HG03095 (cell line): ENCODE measurements at regions not wholly inside any gene's neighbourhood (a gene's known extent, or its start where the extent isn't known, plus 50 kb on each side); places are given as distances from the start of the nearest gene placed in this dataset.

Experiments
- ATAC-seq: cut with Tn5 transposase; IDR thresholded peaks from one replicate; pipeline ENCODE4 v1.9.1; 2021; ENCODE audit warnings: moderate library complexity; ENCODE audit not compliant: unreplicated experiment

DNA sequence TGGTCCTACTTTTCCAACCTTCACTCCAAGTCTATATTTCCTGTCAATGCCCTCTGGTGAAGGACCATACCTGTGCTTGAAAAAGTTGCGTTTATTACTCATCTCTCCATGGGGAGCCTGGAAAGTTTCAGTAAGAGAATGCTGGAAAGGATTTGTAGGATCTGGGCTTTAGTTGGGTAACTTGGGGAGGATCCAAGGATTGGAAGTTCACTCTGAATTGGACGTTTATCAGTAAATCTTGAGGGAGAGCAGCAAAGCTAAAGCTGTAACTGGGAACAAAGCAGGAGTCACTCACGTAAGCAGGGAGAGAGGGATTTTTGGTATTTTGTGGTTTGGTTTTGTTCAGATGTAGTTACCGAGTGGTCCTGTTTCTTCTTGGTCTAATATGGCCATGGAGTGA lies 51.4 kb upstream of the NPVF start:
- ATAC-seq: no peak

DNA sequence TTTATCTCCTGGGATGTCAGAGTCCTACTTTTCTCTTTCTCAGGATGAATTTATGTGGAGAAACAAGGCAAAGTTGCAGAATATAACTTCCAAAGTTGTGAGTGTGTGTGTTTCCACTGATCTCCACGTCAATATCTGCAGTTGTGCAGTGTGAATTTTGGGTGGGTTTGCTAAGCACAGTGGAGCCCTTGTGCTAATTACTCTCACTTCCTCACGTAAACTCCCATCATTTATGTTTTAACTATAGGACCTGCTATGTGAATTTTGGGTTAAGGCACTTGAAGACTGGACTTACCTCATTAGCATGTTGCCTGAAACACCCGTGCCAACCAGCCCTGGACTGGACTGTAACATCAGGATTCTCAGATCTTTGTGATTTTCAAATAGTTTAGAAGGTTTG lies 51.9 kb upstream of the NPVF start:
- ATAC-seq: no peak

DNA sequence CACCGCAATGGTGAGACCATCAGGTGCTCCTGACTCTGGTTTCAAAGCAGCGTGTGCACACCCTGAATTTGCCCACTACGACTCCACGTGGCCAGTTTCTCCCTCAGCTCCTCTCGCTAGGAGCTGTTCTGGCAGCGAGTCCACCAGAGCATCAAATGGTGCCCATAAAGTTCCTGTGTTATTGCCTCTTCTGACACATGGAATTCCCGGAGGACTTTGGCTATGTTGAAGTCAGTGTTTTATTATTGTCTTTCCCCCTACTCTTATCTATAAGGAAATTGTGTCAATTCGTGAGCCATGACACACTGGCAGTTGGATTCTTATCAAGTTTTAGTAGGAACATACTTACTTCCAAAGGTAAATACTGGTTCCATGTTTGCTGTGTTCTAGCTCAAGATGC lies 53.9 kb upstream of the NPVF start:
- ATAC-seq: no peak

DNA sequence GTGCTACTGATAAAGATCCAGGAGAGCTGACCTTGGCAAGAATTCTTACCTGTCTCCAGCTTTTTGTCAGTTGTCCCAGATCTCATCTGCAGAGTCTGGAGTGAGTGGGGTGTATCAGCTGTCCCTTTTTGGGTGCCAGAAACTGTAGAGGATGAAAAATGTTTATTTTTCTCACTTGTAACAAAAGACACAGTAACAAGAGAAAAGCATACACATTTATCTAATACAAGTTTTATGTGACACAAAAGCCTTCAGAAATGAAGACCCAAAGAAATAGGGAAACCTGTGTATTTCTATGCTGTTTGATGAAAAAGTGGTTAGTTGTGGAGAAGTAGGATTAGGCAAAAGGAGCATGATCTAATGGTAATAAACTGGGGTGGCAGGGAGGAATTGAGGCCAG lies 58.5 kb upstream of the NPVF start:
- no peak for ATAC-seq

DNA sequence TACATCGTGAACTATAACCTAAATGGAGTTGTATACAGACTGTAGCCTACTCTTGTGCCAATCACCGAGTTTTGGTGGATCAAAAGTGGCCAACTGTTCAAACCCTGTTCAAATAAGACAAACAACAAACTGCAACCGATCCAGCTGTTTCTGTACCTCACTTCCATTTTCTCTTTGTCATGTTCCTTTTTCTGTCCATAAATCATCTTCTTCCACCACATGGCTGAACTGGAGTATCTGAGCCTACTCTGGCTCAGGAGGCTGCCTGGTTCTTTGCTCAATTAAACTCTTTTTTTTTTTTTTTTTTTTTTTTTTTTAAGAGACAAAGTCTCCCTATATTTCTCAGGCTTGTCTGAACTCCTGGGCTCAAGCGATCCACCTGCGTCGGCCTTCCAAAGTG lies 59.0 kb upstream of the NPVF start:
- no peak for ATAC-seq

DNA sequence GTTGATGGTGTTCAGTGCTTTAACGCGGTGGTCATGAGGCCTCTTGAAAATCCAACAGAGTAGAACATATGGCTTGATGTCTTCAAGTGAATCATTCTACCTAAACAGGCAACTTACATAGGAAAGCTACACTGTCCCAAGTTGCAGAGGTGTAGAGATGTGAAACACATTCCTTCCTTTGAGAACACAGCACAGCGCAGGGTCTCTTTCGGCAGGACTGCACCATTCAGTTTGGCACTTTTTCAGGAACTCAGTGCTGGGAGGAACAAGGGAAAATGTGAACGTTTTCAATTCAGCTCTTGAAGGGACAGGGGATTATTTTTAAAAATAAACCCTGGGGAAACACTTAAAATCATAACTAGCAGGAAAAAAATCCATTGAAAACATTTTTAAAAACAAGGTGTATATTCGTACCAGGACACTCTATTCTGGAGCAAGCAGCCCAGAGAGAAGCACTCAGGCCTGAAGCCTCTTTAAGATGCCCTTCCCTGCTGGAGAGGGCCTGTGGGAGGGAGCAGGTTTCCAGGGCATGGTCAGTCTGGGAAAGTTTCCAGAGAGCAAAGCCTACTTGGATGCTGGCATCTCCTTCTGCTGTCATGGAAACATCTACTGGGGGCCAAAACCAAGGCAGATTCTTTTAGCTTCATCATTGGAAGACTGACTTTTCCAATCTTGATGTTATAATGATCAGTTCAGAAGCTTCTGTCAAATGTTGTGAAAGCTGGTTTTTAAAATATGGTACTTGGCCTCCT lies 60.4 kb upstream of the NPVF start:
- ATAC-seq: no peak

DNA sequence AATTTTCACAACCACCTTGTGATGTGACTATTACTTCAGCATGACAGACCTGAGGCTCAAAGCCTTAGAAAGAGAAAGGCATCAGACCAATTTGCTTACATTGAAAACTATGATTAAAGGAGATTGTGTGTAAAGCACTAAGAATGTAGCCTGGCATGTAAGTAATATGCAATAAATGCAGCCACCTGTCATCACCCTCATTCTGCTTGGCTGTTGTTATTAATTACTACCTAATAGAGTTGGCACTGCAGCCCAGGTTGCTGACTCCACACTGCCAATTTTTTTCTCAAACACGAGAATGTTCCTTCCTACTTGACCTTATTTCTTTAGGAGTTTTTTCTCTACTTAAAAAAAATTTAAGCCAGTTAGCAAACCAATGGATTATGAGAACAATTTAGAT lies 61.2 kb upstream of the NPVF start:
- no peak for ATAC-seq

DNA sequence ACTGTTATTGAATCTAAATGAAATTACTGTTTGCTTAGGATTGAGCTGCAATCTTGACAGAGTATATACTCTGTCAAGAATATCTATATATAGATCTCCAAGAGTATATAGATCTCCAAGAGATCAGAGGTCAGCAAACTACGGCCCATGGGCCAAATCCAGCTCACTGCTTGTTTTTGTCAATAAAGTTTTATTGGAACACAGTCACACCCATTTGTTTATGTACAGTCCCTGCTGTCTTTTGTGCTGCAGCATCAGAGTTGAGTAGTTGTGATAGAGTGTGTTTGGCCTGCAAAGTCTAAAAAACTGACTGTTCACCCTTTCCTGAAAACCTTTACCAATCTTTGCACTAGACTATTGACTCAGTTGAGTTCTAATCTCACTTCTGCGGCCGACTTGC lies 66.3 kb upstream of the NPVF start:
- ATAC-seq: no peak

DNA sequence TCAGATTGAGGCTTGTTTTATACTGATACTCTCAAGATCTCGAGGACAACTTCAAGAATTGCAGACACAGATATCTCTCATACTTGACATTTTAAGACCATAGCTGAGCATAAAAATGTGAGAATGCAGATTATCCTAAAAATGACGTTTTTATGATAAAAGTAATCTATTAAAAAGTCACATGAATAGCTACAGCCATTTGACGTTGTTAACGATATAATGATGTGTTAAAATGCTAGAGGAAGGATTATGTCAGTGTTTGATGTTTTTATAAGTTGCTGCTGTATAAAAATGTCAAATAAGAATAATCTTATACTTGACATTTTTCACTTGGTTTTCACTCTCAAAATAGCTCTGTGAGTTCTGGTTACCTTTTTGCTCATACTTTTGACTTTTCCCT lies 67.1 kb upstream of the NPVF start:
- ATAC-seq: no peak

DNA sequence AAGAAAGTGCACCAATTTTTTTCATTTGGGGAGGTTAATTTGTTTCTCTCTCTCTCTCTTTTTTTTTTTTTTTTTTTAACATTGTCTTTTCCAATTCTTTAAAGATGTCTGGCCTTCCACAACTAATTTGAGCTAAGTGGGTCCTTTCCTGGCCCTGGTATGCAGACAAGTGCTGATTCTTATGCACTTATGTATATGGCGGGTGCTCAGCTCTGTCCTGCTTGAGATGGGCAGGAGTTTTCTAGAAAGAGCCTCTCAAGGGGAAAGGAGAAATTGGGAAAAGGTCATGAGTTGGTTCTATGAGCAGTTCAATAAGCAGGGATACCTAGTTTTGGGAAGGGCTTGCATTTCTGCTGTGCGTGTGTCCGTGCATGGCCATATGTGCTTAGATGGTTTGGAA lies 67.8 kb upstream of the NPVF start:
- ATAC-seq: no peak

DNA sequence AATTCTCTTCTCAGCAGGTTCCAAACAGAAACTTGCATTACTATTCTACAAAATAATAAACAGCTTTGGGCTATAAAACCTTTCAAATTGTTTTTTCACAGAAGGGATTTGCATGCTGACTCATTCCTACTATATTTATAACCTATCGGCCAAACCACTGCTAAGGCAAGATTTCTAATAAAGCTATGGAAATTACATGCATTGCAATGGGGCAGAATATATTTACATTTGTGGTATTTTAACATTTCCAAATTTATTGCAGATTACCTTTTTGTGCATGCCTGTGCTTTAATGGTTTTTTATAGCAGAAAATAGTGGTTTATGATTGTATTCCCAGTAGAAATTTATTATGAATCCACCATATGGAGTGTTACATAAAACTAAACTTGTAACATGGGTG lies 69.0 kb upstream of the NPVF start:
- no peak for ATAC-seq

DNA sequence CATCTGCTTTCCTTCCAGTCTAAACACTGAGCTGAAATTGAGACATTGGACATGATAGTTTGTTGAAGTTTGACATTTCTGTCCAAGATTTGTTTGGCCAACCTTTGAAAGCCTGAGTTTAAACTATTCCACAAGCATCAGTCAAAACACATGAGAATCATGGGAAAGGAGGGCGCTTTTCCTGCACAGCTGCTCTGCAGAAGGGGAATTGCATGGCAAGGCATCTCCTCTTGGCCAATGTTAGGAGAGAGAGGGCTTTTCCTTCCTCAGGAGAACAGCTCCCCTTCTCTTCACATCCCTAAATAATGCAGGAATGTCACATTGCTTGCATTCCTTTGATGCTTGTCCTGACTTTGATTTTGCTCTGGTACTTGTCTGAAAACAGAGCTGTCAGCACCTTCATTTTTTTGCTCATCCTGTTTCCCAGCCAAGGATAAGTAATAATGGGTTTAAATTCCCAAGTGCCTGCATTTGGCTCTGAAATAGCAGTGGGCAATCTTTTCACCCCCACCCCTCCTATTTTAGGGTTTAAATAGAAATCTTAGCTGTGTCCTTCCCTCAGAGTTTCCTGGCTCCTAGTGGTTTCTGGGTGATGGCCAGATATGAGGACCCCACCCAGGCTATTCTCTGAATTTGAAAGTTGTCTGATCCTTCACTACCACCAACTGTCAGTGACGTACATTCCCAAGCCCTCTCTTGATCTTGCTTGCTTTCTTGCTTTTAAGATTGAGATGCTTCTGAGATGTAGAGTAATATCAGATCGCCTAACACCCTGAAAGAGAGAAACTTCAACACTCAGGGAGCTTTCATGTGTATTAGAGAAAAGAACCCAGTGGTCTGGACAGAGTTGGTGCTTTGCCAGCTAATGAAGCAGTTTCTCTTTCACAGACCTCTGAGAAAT lies 75.2 kb upstream of the NPVF start:
- ATAC-seq: no peak

DNA sequence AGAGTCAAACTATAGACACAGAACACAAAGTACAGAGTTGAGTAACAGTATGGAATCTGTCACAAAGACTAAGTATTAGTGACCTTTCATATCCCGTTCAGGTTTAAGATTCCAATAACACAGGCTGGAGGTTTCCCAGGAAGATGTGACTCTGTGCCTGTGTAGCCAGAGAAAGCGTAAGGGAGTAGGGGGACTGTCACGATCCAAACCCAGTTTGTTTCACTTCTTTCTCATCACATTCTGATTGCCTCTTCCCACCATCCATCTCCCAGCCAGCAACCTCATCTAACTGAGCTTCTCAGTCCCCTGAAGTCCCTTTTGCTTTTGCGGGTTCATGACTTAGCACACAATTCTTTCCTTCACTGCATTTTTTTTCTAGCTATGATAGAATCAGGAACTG lies 76.4 kb upstream of the NPVF start:
- ATAC-seq: no peak

DNA sequence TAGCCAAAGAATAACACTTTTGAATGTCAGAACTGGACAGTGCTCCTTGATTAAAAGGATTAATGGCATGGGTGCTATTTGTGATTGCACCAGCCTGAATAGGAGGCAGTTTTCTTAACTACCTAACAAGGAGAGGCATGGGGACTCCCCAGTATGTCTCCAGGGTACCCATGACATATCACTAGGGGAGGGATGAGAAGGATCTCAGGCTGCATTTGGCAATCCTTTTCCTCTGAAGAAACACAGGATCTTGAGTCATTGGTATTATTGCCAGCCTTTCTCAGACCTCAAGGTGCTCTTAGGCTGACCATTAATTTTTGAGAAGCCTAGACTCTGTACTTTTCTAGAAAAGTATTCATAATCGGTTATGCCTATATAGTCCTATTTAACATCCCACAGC lies 77.5 kb upstream of the NPVF start:
- ATAC-seq: no peak

DNA sequence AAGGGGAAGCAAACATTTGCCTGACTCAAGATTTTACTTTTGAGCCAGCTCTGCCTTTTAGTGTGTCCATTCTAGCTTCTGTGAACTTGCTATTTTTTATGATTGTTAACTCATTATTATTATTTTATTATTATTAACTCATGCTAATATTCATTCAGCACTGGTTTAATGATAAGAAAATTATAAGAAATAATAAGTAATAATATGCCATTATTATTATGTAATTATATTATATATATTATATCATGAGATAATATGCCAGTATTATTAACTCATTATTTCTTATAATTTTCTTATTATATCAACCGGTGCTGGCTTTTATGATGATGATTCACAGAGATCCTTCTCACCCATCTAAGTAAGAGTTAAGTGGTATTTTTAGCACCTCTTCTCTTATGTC lies 79.3 kb upstream of the NPVF start:
- no peak for ATAC-seq

DNA sequence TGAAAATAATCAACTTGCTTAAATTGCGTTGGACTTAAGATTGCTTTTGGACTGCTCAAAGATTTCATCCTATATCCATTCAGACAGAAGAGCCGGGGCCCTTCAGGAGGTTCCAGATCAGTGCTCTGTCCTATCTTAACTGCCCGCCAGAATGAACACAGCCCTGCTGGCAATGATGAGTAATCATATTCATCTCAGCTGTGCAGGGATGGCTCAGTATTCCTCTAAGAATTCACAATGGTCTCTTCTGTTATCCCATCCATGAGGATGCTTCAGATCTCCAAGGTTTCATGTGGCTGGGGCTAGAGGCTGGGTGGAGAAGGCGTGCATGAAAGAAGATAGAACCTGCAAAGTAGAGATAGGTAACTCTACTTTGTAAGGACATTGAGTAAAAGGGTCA lies 80.0 kb upstream of the NPVF start:
- ATAC-seq: no peak

DNA sequence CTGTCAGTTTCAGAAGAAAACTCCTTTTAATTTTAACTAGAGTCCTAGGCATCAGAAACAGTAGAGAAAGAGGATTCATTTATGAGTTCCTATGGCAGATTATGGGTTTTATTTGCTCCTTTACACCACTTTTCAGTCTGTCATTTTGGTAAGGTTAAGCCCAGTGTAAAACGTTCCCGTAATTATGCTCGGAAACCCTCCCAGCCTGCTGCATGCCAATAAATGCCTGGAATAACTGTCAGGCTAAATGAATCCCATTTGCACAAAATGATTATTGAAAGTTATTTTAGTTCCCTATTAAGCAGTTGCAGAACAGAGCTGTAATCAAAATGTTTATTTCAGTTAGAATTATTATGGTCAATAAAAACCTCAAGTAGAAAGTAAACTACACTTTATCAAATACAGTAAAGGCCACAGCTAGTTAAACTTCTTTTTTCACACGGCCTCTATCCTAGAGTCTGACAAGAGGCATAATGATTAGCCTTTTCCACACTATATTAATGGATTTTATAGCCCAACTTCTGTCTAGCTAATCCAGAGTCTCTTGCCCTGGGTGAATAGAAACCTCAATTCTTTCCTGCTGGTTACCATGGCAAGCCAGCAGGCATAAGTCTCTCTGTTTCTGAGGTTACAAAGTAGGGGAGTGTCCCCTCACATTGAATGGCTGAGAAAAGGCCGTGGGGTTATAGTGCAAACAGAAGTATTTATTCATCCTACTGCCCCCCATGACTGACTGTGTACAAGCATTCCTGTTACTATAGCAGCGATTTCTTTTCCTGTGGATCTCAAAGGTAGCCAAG lies 80.8 kb upstream of the NPVF start:
- no peak for ATAC-seq

DNA sequence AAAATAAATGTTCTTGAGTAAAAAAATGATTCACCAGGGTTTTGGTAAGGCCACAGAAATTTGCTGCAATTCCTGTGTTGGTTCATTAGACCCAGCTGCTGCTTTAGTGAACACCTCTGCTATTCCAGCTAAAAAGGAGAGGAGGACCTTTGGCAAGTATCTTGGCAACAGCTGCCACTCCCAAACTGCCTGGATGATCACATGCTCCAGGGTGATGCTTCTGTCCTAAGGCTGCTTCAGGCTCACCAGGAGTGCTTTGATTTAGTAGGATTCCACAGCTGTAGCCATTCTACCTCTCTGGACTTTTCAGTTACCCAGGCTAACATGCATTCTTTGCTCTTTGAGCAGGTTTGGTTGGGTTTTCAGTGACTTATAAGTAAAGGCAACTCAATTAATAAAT lies 82.6 kb upstream of the NPVF start:
- ATAC-seq: no peak

DNA sequence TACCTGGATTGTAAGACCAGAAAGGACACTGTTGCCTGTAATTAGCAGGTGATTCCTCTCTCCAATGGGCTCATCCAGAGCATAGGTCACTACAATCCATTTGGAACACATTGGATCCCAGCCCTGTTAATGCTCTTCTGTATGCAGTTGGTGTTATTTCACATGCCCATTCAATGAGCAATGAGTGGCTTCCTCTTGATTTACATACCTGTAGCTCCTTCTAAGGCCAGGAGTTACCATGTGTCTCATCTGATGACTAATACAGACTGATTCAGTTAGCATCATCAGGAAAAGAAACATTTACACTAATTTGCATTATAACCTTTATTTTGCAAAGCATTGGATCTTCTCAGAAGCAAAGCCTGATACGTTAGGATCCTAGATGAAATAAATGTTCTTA lies 83.1 kb upstream of the NPVF start:
- no peak for ATAC-seq

DNA sequence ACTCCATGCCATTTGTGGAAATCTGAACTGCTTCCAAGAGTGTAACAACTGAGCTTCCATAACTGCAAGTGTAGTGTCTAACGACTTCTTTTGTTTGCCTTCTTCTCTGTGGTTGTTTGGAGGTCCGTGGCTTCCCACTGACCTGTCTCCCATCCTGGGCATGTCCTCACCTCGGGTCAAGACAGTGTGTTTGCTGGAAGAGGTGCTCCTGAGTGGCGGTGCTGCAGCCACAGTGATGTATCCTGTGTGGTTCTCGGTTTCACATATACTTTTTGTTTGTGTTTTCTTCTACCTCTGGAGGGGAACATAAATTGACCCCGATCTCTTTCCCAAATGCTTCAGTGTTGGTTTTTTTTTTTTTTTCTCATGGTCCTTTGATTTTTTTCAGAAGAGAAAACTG lies 84.7 kb upstream of the NPVF start:
- ATAC-seq: no peak

DNA sequence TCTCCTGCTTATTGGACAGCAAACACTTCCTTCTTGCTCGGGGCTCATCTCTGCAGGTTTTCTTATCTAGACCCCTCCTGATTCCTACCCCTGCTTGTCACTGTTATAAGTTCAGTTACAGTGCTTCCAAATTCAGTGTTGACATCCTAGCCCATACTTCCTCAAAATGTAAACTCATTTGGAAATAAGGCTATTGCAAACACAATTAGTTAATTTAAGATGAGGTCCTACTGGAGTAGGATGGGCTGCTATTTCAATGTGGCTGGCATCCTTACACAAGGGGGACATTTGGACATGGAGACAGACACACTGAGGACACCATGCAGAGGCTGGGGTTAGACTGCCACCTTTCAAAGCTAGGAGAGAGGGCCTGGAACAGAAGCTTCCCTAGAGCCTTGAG lies 85.2 kb upstream of the NPVF start:
- no peak for ATAC-seq
